Liver (tissue), 8 donors: ENCODE measurements at regions not wholly inside any gene's neighbourhood (a gene's known extent, or its start where the extent isn't known, plus 50 kb on each side); places are given as distances from the start of the nearest gene placed in this dataset.

Experiments
- DNase-seq: peaks from one replicate; pipeline ENCODE4 v3.0.0-alpha.2; 2017; ENCODE audit warnings: low spot score
- H3K27ac ChIP-seq, 2 donors: one replicate each; pipeline ENCODE4 v1.7.0; 2013; ENCODE audit warnings: inconsistent platforms in 2 of 2, low read length in 2 of 2, control low read depth in 1 of 2, low read depth in 1 of 2, mild to moderate bottlenecking in 1 of 2
- H3K27me3 ChIP-seq, 4 donors: one replicate each; pipeline versions ENCODE4 v1.6.1 to v1.7.0; 2013; ENCODE audit warnings: low read length in 3 of 4, inconsistent platforms in 1 of 4, mild to moderate bottlenecking in 1 of 4, moderate library complexity in 1 of 4; ENCODE audit not compliant: control insufficient read depth in 4 of 4, insufficient read depth in 4 of 4
- H3K36me3 ChIP-seq, 4 donors: one replicate each; pipeline versions ENCODE4 v1.6.1 to v1.7.0; 2013; ENCODE audit warnings: low read length in 3 of 4, mild to moderate bottlenecking in 3 of 4, low read depth in 1 of 4, moderate library complexity in 1 of 4; ENCODE audit not compliant: control insufficient read depth in 4 of 4, insufficient read depth in 3 of 4
- H3K4me1 ChIP-seq, 4 donors: one replicate each; pipeline versions ENCODE4 v1.6.1 to v1.7.0; 2013; ENCODE audit warnings: low read length in 3 of 4, mild to moderate bottlenecking in 3 of 4, moderate library complexity in 1 of 4; ENCODE audit not compliant: control insufficient read depth in 4 of 4, insufficient read depth in 4 of 4
- H3K4me3 ChIP-seq, 3 donors: one replicate each; pipeline versions ENCODE4 v1.6.1 to v1.7.0; 2013; ENCODE audit warnings: low read length in 3 of 3, control low read depth in 1 of 3, low read depth in 1 of 3, mild to moderate bottlenecking in 1 of 3
- H3K9ac ChIP-seq, 2 donors: one replicate each; pipeline ENCODE4 v1.7.0; 2013; ENCODE audit warnings: low read length in 2 of 2, mild to moderate bottlenecking in 2 of 2, moderate library complexity in 2 of 2, control low read depth in 1 of 2, low read depth in 1 of 2
- H3K9me3 ChIP-seq, 4 donors: one replicate each; pipeline versions ENCODE4 v1.6.1 to v1.7.0; 2013; ENCODE audit warnings: low read length in 3 of 4; ENCODE audit not compliant: control insufficient read depth in 4 of 4
- ATF3 ChIP-seq: IDR thresholded peaks from 2 replicates; pipeline ENCODE4 v1.6.1; 2016; ENCODE audit warnings: antibody characterized with exemption
- FOXA1 ChIP-seq: IDR thresholded peaks from 2 replicates; pipeline ENCODE4 v1.6.1; 2016; ENCODE audit warnings: antibody characterized with exemption
- FOXA2 ChIP-seq: IDR thresholded peaks from 2 replicates; pipeline ENCODE4 v1.6.1; 2016; ENCODE audit warnings: antibody characterized with exemption
- GABPA ChIP-seq, 2 donors: IDR thresholded peaks in 1 of 2; conservative IDR thresholded peaks in 1 of 2; 2 replicates each; pipeline ENCODE4 v1.6.1; 2016; ENCODE audit warnings: antibody characterized with exemption in 2 of 2, mild to moderate bottlenecking in 1 of 2, moderate library complexity in 1 of 2
- HNF4A ChIP-seq, 2 donors: conservative IDR thresholded peaks; 2 replicates each; pipeline ENCODE4 v1.6.1; 2016; ENCODE audit warnings: antibody characterized with exemption in 2 of 2, mild to moderate bottlenecking in 2 of 2
- HNF4G ChIP-seq: IDR thresholded peaks from 2 replicates; pipeline ENCODE4 v1.6.1; 2016; ENCODE audit warnings: antibody characterized with exemption
- JUND ChIP-seq, 2 donors: IDR thresholded peaks; 2 replicates each; pipeline ENCODE4 v1.6.1; 2016; ENCODE audit warnings: antibody characterized with exemption in 2 of 2
- NR2F2 ChIP-seq: IDR thresholded peaks from 2 replicates; pipeline ENCODE4 v1.6.1; 2016; ENCODE audit warnings: antibody characterized with exemption
- RAD21 ChIP-seq, 2 donors: IDR thresholded peaks; 2 replicates each; pipeline ENCODE4 v1.6.1; 2016; ENCODE audit warnings: antibody characterized with exemption in 2 of 2, mild to moderate bottlenecking in 2 of 2
- RXRA ChIP-seq, 2 donors: IDR thresholded peaks; 2 replicates each; pipeline ENCODE4 v1.6.1; 2017 to 2018; ENCODE audit warnings: antibody characterized with exemption in 2 of 2, mild to moderate bottlenecking in 1 of 2
- SP1 ChIP-seq: IDR thresholded peaks from 2 replicates; pipeline ENCODE4 v1.6.1; 2018; ENCODE audit warnings: antibody characterized with exemption, mild to moderate bottlenecking
- TAF1 ChIP-seq: conservative IDR thresholded peaks from 2 replicates; pipeline ENCODE4 v1.6.1; 2016; ENCODE audit warnings: antibody characterized with exemption, mild to moderate bottlenecking
- YY1 ChIP-seq: IDR thresholded peaks from 2 replicates; pipeline ENCODE4 v1.6.1; 2016; ENCODE audit warnings: antibody characterized with exemption, mild to moderate bottlenecking
- ZBTB33 ChIP-seq: IDR thresholded peaks from 2 replicates; pipeline ENCODE4 v1.6.1; 2016; ENCODE audit warnings: antibody characterized with exemption
- WGBS: extraction: QIAGEN DNeasy Blood & Tissue Kit; methylation state at CpG from one replicate; pipeline ENCODE4 v1.1.7; 2013; 5-methylcytosine and 5-hydroxymethylcytosine counted together
- TF ChIP-seq, protein P1 (sequence below): IDR thresholded peaks from 2 replicates; pipeline ENCODE4 v1.6.1; 2016; ENCODE audit warnings: antibody characterized with exemption
- TF ChIP-seq, protein P2 (sequence below): fragments of 150-350 bp; IDR thresholded peaks from 2 replicates; pipeline ENCODE4 v1.5.1; 2017; ENCODE audit warnings: improper control_type of control experiment, low read depth, low read length; ENCODE audit not compliant: missing input control
- donor health status: healthy.
- donor health status: healthy.
- donor health status: healthy.
- donor health status: healthy.
- donor health status: healthy.

- 86% methylated on average over 4 of the region's 4 CpGs for WGBS
- Histone ChIP-seq H3K4me3 (no peak overlapping the region), H3K4me1 (no peaks in the 10 kb centered on the region), H3K27ac (no peak overlapping the region), H3K9ac (no peak overlapping the region), H3K27me3 (no peaks in the 10 kb centered on the region), H3K36me3 (no peaks in the 10 kb centered on the region), H3K9me3 (no peaks in the 10 kb centered on the region)
- no peak for DNase-seq
- no peak for TF ChIP-seq FOXA1
- TF ChIP-seq RAD21 (IDR thresholded peaks at IDR 0.05): no peak
- TF ChIP-seq TAF1: no peak
- TF ChIP-seq NR2F2: no peak
- TF ChIP-seq SP1: no peak
- TF ChIP-seq JUND (IDR thresholded peaks at IDR 0.05): no peak
- TF ChIP-seq ZBTB33: no peak
- no peak for TF ChIP-seq HNF4G
- TF ChIP-seq RXRA (IDR thresholded peaks at IDR 0.05): no peak
- TF ChIP-seq GABPA (IDR thresholded peaks at IDR 0.05 in 1 of 2, conservative IDR thresholded peaks at IDR 0.05 in 1 of 2): no peak
- no peak for TF ChIP-seq ATF3
- TF ChIP-seq FOXA2: no peak
- TF ChIP-seq, protein P1, sequence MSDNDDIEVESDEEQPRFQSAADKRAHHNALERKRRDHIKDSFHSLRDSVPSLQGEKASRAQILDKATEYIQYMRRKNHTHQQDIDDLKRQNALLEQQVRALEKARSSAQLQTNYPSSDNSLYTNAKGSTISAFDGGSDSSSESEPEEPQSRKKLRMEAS: no peak
- TF ChIP-seq, protein P2, sequence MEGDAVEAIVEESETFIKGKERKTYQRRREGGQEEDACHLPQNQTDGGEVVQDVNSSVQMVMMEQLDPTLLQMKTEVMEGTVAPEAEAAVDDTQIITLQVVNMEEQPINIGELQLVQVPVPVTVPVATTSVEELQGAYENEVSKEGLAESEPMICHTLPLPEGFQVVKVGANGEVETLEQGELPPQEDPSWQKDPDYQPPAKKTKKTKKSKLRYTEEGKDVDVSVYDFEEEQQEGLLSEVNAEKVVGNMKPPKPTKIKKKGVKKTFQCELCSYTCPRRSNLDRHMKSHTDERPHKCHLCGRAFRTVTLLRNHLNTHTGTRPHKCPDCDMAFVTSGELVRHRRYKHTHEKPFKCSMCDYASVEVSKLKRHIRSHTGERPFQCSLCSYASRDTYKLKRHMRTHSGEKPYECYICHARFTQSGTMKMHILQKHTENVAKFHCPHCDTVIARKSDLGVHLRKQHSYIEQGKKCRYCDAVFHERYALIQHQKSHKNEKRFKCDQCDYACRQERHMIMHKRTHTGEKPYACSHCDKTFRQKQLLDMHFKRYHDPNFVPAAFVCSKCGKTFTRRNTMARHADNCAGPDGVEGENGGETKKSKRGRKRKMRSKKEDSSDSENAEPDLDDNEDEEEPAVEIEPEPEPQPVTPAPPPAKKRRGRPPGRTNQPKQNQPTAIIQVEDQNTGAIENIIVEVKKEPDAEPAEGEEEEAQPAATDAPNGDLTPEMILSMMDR: no peak
These were observed 416.6 kb upstream of the TNP1 start for GRCh38 chr2:217276433-217276832.

DNA sequence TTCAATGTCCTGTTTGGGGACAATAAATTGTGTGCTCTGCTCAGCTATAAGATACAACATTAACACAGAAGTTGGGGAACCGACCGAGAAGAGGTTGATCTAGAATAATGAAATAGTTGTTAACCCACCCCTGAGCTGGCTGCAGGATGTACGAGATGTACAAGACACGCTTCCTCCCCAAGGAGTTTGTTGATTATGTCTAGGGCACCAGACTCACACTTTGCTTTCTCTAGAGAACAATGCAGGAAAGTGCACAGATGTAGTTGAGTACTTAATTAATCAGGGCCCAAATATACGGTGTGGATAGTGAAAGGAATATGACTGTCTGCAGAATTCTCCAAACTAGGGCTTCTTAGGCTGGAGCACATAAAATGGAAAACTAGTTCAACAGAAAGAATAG, 415.2 kb upstream of the TNP1 start:
- Histone ChIP-seq H3K27ac (no peak overlapping the region), H3K9ac (no peak overlapping the region), H3K9me3 (no peaks in the 10 kb centered on the region), H3K4me1 (no peaks in the 10 kb centered on the region), H3K27me3 (no peaks in the 10 kb centered on the region), H3K36me3 (no peaks in the 10 kb centered on the region), H3K4me3 (no peak overlapping the region)
- no peak for TF ChIP-seq TAF1
- no peak for DNase-seq
- WGBS: 87% methylated on average over 5 of the region's 5 CpGs

GRCh38 chr2:217274578-217274977, 414.7 kb upstream of the TNP1 start:
- H3K36me3 ChIP-seq: no peaks in the 10 kb centered on the region
- 85% methylated on average over 4 of the region's 4 CpGs for WGBS
- DNase-seq: no peak
- no peaks in the 10 kb centered on the region for H3K9me3 ChIP-seq
- no peak overlapping the region for H3K4me3 ChIP-seq
- no peaks in the 10 kb centered on the region for H3K27me3 ChIP-seq
- no peak overlapping the region for H3K27ac ChIP-seq
- H3K9ac ChIP-seq: no peak overlapping the region
- H3K4me1 ChIP-seq: no peaks in the 10 kb centered on the region
- TF ChIP-seq, protein P2: no peak
- no peak for TF ChIP-seq HNF4G
- no peak for TF ChIP-seq RAD21 (IDR thresholded peaks at IDR 0.05)
- TF ChIP-seq ZBTB33: no peak
- TF ChIP-seq ATF3: no peak
- TF ChIP-seq JUND (IDR thresholded peaks at IDR 0.05): no peak
- TF ChIP-seq TAF1: no peak
- no peak for TF ChIP-seq FOXA1
- TF ChIP-seq YY1: no peak
- no peak for TF ChIP-seq RXRA (IDR thresholded peaks at IDR 0.05)
- TF ChIP-seq HNF4A (conservative IDR thresholded peaks at IDR 0.05): no peak
